ENCODE measurements at regions not wholly inside any gene's neighbourhood (a gene's known extent, or its start where the extent isn't known, plus 50 kb on each side); places are given as distances from the start of the nearest gene placed in this dataset.

GRCh38 chr20:39880890-39881289 lies 808.1 kb downstream of the MAFB start:
- H3K27ac ChIP-seq = no peak overlapping the region
- no peak for DNase-seq (ENCODE audit: low spot score in 2 of 2)
- H3K27me3 ChIP-seq = no peaks in the 10 kb centered on the region
- WGBS, 2 donors = 78 to 96% methylated on average over 4 of the region's 4 CpGs
- H3K4me3 ChIP-seq = no peak overlapping the region
- no peak for TF ChIP-seq EP300 (IDR thresholded peaks at IDR 0.05)
- peaks cover 0 to 5% (median 0%) of the 10 kb centered on the region in 4 donors for H3K9me3 ChIP-seq
- no peaks in the 10 kb centered on the region for H3K36me3 ChIP-seq
- H3K4me1 ChIP-seq = peaks cover 0 to 11% (median 0%) of the 10 kb centered on the region in 4 donors

- TF ChIP-seq CTCF (IDR thresholded peaks at IDR 0.05) (no peak), POLR2A (IDR thresholded peaks at IDR 0.05) (no peak), EP300 (IDR thresholded peaks at IDR 0.05) (no peak)
- H3K27ac ChIP-seq = no peak overlapping the region
- peaks cover 0 to 14% (median 0%) of the 10 kb centered on the region in 4 donors for H3K4me1 ChIP-seq
- 88 to 95% methylated on average over 2 of the region's 2 CpGs for WGBS, 2 donors
- no peak for DNase-seq (ENCODE audit: low spot score in 2 of 2)
- H3K9me3 ChIP-seq = peaks cover 0 to 5% (median 0%) of the 10 kb centered on the region in 4 donors
- H3K36me3 ChIP-seq = no peaks in the 10 kb centered on the region
- no peak overlapping the region for H3K4me3 ChIP-seq
- no peaks in the 10 kb centered on the region for H3K27me3 ChIP-seq
Measured at GRCh38 chr20:39879296-39879695, 809.7 kb downstream of the MAFB start.

- Histone ChIP-seq H3K4me3 (no peak overlapping the region), H3K4me1 (peaks cover 0 to 19% (median 0%) of the 10 kb centered on the region in 4 donors), H3K27me3 (no peaks in the 10 kb centered on the region), H3K36me3 (no peaks in the 10 kb centered on the region), H3K9me3 (peaks cover 0 to 5% (median 0%) of the 10 kb centered on the region in 4 donors), H3K27ac (no peak overlapping the region)
- DNase-seq (ENCODE audit: low spot score in 2 of 2) = no peak
- WGBS, 2 donors = 61 to 74% methylated on average over 2 of the region's 2 CpGs
- no peak for TF ChIP-seq CTCF (IDR thresholded peaks at IDR 0.05)
- TF ChIP-seq EP300 (IDR thresholded peaks at IDR 0.05) = no peak
- TF ChIP-seq POLR2A (IDR thresholded peaks at IDR 0.05) = no peak
Measured at GRCh38 chr20:39878809-39879208, 810.2 kb downstream of the MAFB start.

- Histone ChIP-seq H3K4me3 (no peak overlapping the region), H3K9me3 (peaks cover 0 to 5% (median 0%) of the 10 kb centered on the region in 4 donors), H3K4me1 (peaks cover 0 to 21% (median 0%) of the 10 kb centered on the region in 4 donors), H3K36me3 (no peaks in the 10 kb centered on the region), H3K27me3 (no peaks in the 10 kb centered on the region), H3K27ac (no peak overlapping the region)
- no peak for DNase-seq (ENCODE audit: low spot score in 2 of 2)
- TF ChIP-seq CTCF (IDR thresholded peaks at IDR 0.05) = no peak
- TF ChIP-seq POLR2A (IDR thresholded peaks at IDR 0.05) = no peak
- no peak for TF ChIP-seq EP300 (IDR thresholded peaks at IDR 0.05)
- WGBS, 2 donors = 60 to 69% methylated on average over 2 of the region's 2 CpGs
Measured at GRCh38 chr20:39878320-39878719, 810.7 kb downstream of the MAFB start.

- H3K36me3 ChIP-seq = no peaks in the 10 kb centered on the region
- peaks cover 0 to 21% (median 0%) of the 10 kb centered on the region in 4 donors for H3K4me1 ChIP-seq
- 62 to 67% methylated on average over 2 of the region's 2 CpGs for WGBS, 2 donors
- peaks cover 0 to 5% (median 0%) of the 10 kb centered on the region in 4 donors for H3K9me3 ChIP-seq
- no peak overlapping the region for H3K4me3 ChIP-seq
- DNase-seq (ENCODE audit: low spot score in 2 of 2) = no peak
- TF ChIP-seq POLR2A (IDR thresholded peaks at IDR 0.05) (no peak), CTCF (IDR thresholded peaks at IDR 0.05) (no peak), EP300 (IDR thresholded peaks at IDR 0.05) (no peak)
- H3K27ac ChIP-seq = no peak overlapping the region
- no peaks in the 10 kb centered on the region for H3K27me3 ChIP-seq
Measured at GRCh38 chr20:39877788-39878187, 811.2 kb downstream of the MAFB start.

Measured in tibial nerve (tissue), 4 donors.